AG04449 (cell line): ENCODE measurements at regions not wholly inside any gene's neighbourhood (a gene's known extent, or its start where the extent isn't known, plus 50 kb on each side); places are given as distances from the start of the nearest gene placed in this dataset.

Experiments
- CTCF ChIA-PET: fragments of 350-600 bp; formaldehyde crosslinking; extraction: SDS; loops from one replicate; lab custom pipeline; 2021; ENCODE audit warnings: antibody characterized with exemption; lab: Yijun Ruan, JAX
- POLR2A ChIA-PET: fragments of 400-600, 350-600 bp; formaldehyde crosslinking; extraction: SDS; loops from one replicate; lab custom pipeline; 2020; ENCODE audit warnings: antibody characterized with exemption, inconsistent platforms; lab: Yijun Ruan, JAX
- DNase-seq: peaks from one replicate; pipeline ENCODE4 v3.0.0-alpha.2; 2010; ENCODE audit warnings: low read depth, low spot score
- H3K4me3 ChIP-seq: 2 replicates; pipeline ENCODE4 v1.5.1; 2011; ENCODE audit warnings: low read depth, mild to moderate bottlenecking, control low read depth, low read length
- TF ChIP-seq, protein P1 (sequence below): IDR thresholded peaks from one replicate; pipeline ENCODE4 v1.5.1; 2011; ENCODE audit warnings: mild to moderate bottlenecking, moderate library complexity, low read length, control low read depth, inconsistent platforms; ENCODE audit not compliant: insufficient read depth; ENCODE audit errors: missing control alignments

DNA sequence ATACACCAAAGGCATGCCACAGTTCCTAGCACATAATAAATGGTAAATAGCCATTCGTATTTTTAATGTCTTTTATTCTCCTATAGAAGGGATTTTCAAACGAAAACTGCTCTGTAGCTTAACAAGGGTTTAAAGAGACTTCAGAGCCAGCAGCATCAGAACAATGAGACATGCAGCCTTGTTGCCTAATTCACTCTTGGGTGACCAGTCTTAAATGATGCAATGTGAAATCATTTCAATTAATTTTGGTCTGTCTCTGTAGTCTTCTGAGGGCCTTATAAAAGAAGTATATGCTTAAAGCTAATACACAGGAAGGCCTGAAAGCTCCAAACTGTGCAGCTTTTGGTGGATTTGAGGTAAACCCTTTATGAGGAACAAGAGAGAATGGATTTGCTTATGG is 888.8 kb upstream of the WWC1 start:
- no peak for DNase-seq
- POLR2A ChIA-PET = no interaction called here
- H3K4me3 ChIP-seq = no peak overlapping the region
- CTCF ChIA-PET = no interaction called here
- TF ChIP-seq, protein P1, sequence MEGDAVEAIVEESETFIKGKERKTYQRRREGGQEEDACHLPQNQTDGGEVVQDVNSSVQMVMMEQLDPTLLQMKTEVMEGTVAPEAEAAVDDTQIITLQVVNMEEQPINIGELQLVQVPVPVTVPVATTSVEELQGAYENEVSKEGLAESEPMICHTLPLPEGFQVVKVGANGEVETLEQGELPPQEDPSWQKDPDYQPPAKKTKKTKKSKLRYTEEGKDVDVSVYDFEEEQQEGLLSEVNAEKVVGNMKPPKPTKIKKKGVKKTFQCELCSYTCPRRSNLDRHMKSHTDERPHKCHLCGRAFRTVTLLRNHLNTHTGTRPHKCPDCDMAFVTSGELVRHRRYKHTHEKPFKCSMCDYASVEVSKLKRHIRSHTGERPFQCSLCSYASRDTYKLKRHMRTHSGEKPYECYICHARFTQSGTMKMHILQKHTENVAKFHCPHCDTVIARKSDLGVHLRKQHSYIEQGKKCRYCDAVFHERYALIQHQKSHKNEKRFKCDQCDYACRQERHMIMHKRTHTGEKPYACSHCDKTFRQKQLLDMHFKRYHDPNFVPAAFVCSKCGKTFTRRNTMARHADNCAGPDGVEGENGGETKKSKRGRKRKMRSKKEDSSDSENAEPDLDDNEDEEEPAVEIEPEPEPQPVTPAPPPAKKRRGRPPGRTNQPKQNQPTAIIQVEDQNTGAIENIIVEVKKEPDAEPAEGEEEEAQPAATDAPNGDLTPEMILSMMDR = no peak

DNA sequence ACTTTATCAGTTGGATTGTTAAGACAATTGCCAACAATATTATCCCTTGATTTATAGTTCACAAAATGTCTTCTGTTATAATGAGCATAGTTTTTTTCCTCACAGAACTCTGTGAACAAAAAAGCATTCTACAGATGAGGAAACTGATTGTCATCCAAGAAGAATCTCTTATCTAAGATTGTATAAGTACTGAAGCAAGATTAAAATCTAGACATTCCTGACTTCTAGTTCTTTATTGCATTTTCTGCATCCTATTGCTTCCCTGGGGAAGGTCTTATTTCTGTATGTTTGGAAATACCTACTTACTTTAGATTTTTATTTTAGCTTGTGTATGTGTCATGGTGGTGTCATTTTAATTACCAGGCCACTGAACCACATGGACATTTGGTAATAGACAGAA is 884.9 kb upstream of the WWC1 start:
- H3K4me3 ChIP-seq = no peak overlapping the region
- POLR2A ChIA-PET = no interaction called here
- TF ChIP-seq, protein P1 = no peak
- no peak for DNase-seq
- CTCF ChIA-PET = no interaction called here

DNA sequence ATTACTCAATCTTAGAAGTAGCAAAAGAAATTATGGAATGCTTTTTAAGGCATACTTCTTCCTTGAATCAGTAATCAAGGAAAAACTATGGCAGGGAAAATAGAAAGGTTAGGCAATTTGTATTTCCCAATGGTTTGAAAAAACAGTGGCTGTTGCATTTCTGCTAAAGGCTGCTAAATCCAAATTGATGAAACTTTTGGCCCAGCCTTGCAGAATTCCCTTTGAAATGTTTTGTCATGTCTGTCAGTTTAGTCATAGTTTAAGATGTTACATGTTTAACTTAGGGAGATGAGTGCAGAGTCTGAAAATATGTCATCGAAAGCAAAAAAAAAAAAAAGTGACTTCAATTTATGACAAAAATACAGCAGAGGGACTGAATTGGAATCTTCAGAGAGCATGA is 878.9 kb upstream of the WWC1 start:
- ChIA-PET CTCF (no interaction called here), POLR2A (no interaction called here)
- no peak overlapping the region for H3K4me3 ChIP-seq
- no peak for DNase-seq
- TF ChIP-seq, protein P1 = no peak

DNA sequence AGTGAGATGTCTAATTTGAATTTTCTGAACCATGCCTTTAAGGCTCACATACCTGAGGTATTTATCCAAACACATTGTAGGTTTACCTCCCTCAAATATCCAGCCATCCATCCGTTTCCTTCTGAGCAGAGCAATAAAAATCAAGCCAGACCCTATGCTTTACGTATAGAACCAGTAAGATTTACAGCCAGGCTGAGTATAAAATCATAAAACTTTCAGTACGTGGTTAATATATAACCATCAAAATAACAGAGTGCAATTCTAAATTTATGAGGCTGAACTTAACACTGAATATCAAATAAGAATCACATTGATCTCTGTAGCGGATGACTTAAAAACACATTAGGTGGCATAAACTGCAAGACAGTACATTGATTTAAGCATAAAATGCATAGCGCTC is 877.9 kb upstream of the WWC1 start:
- DNase-seq = no peak
- ChIA-PET CTCF (no interaction called here), POLR2A (no interaction called here)
- TF ChIP-seq, protein P1 = no peak
- no peak overlapping the region for H3K4me3 ChIP-seq

DNA sequence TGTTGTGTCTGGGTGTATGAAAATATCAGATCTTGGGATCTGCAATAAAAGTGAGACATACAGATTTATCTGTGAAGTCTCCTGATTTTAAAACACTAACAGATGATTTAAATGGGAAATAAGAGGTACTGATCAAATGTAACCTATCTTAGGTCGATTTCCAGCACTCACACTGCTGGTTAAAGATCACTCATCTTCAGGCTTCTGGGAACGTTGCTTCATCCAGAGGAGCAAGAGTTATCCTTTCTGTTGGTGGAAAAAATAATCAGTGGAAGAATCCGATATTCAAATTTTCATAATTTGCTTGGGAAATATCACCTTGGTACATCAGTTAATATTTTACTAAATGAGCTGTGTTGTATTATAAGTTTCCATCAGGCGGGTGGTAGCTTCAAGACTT is 876.8 kb upstream of the WWC1 start:
- ChIA-PET CTCF (no interaction called here), POLR2A (no interaction called here)
- no peak for DNase-seq
- no peak overlapping the region for H3K4me3 ChIP-seq
- TF ChIP-seq, protein P1 = no peak

DNA sequence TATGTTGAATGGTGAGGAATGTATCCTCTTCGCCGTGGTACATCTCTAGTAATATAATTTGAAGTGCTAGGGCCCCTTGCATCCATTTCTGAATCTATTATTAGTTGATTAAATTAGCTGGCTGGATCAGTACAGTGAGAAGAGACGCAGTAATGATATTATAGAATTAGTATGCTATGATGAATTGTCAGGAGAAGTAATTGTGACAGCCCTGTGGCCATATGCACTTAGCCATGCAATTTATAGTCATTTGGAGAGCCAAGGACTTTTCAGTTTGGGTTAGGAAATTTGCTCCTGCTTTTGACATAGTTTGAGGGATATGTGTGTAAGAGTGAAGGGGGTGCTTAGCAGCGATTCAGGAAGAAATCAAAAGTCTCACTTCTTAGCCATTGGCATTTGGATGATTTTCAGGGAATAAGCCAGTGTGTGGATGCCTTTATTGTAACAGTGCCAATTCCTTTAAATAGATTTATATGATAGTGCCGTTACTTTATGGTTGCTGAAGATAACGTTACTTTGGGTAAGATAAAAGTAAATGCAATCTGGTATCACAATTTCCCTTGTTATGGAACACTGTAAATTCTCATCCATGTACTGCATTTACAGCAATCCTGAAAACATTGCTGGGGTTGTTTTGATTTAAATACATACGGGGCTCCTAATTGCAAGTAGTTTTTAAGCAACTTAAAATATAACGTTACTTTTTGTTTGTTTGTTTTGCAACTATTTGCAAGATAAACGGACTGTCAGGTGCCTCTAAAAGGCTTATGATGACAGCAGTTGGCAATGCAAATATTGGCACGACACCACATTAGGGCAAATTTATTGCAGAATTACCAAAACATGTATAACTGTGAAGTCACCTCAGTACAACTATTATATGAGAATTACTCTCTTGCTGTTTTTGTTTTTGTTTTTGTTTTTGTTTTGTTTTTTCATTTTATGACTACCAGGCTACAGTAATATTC is 875.4 kb upstream of the WWC1 start:
- ChIA-PET CTCF (no interaction called here), POLR2A (no interaction called here)
- DNase-seq = no peak
- H3K4me3 ChIP-seq = no peak overlapping the region
- TF ChIP-seq, protein P1 = no peak
